HL-60/S4 (cell line): ENCODE measurements at regions not wholly inside any gene's neighbourhood (a gene's known extent, or its start where the extent isn't known, plus 50 kb on each side); places are given as distances from the start of the nearest gene placed in this dataset.

Experiments used
- in situ Hi-C: fragments of 300-500 bp; cut with MboI; formaldehyde crosslinking; loops from 2 replicates; pipeline ENCODE4 v1.14.3; 2022; ENCODE audit warnings: low sequenced_read_pairs

DNA sequence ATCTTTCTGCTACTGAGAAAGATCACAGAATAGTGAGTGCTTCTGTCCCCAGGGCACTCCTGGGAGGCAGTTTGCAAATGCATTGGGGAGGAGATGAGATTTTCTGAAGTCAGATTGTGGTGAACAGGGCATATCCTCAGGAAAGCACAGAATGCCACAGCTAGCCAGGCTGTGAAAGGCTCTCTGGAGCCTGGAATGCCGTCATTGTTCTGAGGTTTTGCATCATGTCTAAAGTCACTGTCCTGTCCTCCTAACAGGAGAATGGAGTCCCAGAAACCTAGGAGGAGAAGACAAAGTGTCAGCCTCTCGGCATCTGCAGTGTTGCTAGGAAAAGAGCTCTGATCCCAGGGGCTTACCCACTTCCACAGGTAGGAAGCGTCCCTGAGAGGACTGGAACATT, 69.2 kb upstream of the IGFBP3 start:
- in situ Hi-C loops = no loop called here

DNA sequence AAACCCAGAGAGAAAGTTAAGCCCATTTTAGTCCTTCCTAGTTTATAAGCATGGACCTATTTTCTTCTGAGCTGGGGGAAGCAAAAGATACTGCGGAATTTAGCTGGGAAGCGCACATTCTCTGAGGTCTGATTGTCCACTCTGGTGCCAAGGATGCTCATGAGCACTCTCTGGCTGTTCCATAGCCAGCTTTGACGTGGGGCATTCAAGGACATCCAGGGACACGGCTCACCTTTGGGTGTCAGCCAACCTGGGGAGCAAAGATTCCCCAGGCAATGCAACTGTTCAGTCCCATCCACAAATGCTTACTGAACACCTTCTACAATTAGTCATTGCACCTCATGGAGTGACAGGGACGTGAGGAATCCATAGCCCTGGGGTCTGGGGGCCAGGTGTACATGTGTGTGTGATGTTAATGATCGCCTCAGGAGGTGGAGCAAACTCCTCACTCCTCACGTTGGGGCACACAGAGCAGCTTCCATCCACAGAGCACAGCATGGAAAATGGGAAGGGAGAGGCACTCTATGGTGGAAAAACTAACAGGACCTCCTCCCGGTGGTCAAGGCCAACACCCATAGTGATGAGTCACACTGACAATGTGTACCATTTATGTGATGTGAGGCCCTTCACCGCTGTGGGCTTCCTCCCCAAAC, 67.5 kb upstream of the IGFBP3 start:
- in situ Hi-C loops = no loop called here

DNA sequence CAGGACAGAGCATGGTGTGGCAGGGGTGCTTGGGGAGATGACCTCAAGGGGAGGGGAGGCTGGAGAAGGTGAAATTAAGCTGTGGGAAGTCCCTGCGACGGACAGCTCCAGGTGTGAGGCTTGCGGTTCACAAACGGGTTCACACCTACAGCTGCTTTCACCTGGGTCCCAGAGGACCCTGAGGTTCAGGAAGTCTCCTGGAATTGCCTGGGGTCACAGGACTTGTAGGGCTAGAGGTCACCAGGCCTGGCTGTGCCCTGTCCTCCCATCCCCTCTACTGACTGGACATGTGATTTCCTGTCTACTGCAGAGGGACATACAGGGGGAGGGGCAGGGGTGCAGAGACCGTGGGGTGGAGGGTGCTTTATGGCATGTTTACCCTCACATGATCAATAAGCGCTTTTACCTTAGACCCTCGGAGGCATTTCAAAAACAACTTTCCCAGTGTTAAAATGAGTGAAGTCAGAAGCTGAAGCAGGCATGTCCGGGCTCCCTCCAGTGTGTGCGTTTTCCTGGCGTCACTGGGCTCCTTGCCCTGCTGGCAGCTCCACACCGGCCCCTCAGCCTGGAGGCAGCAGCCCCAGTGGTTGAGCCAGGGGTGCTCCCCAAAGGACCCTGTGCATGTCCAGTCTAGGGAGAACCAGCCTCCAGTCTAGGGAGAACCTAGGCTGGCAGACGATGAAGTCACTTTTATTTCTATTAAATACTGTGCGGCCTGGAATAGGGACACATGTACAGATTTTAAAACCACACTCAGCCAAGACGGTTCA, 66.6 kb upstream of the IGFBP3 start:
- in situ Hi-C loops = no loop called here

DNA sequence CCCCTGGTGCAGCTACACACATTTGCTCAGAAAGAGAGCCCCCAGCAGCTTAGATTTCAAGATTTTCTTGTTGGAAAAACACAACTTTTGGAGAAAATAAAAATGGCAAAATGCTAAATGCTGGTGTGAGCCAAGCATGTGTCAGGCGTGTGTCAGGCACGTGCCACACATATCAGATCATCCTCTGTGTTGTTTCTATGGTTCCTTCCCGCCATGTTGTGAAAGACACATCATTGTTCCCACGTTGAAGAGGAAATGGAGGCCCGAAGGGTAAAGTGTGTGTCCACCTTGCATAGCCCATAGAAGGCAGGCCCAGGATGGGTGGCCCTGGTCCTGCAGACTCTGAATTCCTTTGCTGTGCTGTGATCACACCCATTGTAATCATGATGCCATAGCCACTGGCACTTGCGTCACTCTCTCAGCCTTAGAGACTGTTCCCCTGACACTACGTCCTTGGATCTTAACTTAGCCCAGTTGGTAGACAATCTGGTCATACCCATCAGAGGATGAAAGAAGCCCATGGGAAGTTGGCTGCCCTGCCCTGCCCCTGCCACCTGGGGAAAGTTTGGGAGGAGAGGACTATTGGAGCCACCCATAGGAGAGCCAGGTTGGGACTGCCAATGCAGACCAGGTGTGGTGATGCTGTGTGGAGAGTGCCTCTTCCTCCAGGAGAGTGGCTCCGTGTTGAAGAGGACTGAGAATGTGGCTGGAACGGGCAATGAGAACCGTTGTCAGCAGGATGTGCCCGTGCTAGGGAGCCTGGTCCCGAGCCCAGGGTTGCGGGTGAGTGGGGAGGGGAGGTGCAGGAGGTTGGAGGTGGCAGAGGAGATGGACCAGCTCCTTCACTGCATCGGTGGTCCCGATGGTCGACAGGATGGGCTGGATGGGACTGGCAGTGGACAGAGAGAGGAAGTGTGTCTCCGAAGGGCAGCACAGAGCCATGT, 65.6 kb upstream of the IGFBP3 start:
- in situ Hi-C loops = no loop called here

DNA sequence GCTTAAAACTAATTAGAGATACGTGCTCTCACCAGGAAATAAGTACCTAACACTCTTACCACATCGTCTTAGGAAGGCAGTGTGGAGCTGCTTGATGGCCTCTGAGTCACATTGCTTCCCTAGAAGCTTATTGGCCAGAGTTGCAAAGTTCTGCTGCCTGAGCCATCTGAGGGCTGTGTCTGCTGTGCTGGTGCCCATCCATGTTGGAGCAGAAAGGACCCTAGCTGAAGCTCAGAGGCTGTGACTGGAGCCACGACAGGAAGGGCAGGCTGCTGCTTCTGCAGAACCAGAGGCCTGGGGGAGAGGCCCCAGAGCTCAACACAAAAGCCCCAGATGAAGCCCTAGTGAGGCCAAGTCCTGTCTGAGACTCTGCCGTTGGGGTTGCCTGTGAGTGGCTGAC, 64.8 kb upstream of the IGFBP3 start:
- in situ Hi-C loops = no loop called here

DNA sequence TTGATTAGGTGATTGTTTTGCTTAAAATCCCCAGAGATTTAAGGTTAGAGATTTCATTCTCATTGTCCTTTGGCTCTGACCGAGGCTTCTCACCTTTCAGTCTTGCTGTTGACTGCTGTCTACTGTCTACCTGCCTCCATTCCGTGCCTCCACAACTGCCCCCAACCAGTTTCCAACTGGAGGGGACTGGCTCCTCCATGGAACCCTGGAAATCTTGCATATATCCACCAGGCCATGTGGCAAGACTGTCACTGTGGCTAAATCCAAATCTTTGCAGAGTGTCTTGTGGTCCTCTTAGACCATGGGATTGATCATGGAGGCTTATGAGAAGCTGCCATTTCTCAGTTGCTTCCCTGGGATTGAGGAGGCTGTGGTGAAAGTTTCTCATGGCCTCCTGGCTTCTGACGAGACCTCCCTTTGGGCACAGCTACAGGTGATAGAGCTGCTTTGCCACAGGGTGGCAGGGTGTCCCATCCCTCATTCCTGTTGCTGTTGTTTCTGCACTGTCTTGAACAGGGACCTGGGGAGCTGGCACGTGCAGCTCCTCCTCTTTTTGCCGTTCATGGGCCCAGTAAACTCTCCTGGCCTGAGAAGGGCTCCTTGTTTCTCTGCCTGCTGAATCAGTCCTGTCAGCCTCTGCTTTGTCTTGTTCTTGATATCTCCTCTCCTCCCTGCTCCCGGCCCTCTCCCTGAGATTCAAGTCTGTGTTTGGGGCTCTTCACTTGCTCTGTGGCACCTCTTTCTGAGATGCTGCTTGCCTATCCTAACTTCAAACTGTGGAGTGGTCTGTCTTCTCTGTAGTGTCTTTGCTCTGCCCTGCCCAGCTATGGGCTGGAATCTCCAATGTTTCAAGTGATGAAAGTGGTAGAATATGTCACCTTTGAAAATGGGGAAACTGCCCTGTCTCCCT, 63.6 kb upstream of the IGFBP3 start:
- in situ Hi-C loops = no loop called here

DNA sequence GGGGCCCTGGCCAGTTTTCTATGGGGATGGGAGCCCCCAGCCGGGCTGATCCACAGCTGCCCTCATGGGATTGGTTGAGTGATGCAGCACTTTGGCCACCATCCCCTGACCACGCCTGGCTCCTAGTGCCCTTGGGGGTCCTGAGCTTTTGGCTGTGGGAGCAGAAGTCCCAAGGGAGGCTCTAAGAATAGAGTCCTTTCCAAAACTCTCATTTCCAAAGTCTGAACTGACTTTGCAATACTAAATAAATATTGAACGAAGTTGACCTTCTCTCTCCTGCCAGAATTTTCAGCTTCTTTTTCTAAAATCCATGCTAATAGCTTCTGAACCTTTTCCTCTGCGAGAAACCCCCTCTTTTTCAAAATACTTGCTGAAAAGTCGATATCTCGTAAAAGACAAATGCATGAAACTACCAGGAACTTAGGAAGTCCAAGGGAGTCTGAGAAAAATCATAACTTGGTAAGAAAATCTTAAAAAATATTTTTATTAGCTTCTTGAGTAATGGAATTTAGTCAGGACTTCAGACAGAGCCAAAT, 62.7 kb upstream of the IGFBP3 start:
- in situ Hi-C loops = no loop called here

DNA sequence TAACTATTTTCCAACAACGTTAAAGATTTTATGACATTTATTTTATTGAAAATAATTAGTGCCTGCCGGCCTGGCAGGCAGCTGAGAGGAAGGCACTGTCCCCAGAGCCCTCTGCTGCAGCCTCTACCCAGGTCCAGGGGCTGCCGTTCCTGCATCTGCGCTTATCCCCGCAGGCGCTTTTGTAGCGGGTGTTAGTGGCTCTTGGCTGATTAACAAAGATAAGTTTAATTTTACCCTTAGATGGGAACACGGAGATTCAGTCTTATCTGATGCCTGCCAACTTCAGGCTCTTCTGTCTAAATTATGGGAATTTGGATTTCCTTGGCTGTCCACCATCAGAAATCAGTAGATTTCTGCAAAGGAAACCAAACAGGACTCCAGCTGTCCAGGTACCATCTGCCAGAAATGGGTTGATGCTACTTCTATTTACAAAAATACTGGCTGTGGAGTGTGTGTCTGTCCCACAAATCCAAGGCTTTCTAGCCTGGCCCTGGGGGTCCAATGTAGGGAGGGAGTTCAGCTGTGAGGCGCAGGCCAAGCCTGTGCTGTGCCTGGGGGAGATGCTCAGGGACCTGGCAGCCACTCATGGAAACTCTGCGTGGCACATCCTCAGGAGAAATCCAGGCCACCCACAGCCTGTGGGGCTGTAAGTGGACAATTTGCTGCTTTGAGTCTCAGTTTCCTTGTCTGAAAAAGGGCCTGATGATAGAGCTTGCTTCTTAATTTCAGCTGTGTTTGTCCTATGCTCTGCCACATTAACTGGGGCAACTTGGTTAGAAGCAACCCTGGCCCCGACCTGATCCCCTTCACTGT, 62.0 kb upstream of the IGFBP3 start:
- in situ Hi-C loops = no loop called here

DNA sequence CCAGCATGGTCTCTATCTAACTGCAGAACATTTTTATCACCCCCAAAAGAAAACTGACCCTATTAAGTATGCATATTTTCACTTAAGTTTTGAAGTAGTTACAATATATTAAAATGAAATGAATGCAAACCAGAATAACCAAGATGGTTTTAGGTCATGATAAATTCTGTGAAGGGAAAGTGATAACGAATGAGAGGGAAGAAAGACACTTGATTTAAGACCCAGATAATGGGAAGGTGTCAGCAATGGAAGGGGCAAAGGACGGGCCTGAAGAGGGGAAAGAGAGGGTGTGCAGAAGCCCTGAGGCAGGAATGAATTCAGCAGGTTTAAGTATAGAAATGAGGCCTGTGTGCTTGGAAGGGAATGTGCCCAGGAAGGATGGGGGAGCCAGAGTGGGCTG, 61.1 kb upstream of the IGFBP3 start:
- in situ Hi-C loops = no loop called here

DNA sequence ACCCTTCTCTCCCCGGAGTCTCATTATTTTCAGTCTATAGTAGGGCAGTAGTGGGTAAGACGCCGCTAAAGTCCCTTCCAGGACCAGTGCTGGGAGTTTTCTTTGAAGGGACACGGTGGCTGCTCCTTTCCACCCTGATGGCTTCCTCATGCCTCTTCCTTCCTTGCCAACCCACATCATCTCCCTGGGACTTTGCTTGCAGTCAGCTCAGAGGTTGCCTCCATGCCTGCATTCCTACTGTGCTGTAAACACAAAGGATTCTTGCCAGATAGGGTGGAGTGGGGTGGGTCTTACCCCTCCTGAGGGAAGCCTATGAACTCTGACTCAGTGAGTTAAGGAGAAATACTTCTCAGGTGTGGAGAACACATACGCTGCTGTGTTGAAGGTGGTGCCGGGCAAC, 59.9 kb upstream of the IGFBP3 start:
- in situ Hi-C loops = no loop called here

DNA sequence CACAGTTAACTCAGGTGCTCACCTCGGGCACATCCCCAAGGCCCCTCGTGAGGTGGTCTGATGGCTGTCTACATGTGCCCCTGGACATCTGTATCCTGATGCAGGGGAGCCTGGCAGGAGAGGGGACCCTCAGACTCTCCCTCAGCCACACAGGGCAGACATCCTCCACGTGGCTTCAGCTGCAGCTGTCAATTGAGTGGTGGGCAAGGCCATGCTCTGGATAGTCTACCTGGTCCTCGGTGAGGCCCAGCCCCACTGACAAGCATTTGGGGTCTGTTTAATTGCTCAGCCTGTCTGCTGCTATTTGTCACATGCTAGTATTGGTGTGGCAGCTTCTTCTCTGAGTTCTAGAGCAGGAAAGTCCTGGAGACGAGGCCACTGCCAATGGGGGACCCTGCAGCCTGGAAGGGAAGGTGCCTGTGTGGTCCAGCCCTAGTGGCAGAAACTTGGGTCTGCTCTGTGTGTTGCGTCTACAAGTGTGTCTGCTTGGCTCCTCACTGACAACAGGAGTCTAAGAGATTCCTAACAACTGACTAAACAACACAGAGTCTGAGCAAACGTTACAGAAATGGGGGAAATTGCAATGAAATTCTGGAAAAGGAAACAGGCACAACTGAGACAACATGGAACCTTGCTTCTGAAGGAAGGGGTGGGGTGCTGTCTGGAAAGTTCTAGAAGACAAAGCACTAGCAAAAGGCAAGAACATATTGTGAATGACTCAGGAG, 59.3 kb upstream of the IGFBP3 start:
- in situ Hi-C loops = no loop called here

DNA sequence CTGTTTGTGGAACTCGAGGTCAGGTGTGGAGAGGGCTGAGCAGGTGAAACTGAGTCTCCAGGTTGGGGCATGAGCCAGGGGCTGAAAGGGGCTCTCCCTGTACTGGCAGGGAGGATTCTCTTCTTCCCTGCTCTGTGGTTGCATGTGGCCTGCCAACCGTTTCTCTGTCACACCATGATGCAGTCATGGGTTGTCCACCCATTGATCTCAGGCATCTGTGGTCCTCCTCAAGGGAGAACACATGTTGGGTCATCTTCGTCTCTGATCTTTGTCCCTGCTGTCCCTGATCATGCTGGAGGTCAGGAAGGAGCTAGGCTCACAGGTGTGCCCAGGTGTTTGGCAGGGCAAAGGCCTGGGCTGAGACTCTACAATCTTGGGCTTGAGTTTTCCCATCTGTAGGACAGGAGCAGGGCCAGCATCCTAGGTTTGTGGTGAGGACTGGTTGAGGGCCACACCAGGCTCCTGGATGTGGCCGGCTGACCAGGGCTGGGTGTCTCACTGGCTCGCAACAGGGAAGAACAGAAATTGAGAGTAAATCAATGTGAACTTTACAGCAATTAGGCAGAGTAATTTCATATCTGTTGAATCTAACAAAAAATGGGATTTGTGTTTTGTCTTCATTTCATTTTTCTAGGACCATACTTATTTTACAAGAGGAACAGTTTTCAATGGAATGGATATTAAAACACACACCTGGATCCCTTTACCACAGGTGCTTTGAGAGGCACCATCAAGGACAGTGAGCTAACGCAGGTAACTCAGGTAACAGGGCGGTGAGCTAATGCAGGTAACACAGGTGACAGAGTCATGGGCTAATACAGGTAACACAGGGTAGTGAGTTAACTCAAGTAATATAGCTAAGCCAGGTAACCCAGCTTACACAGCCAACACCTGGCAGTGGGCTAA, 58.5 kb upstream of the IGFBP3 start:
- in situ Hi-C loops = no loop called here

DNA sequence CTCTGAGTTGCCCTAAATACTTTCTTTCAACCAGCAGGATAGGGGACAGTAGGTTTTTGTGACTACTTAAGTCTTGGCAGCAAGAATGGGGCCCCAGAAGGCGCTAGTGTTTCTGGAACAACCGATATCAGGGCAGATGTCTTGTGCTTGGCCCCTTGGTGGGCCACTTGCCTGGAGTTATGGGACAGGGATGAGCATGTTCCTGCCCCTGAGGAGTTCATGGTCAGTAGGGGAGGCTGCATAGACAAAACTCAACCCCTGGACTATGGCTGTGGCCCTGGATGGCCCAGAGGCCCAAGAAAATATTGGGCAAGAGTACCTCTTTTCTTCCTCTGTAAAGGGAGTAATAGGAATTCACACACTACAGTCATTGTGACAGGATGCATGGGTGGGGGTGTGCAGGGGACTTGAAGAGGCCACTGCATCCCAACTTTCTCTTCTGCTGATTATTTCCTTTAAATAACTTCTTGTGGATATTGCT, 57.7 kb upstream of the IGFBP3 start:
- in situ Hi-C loops = no loop called here

DNA sequence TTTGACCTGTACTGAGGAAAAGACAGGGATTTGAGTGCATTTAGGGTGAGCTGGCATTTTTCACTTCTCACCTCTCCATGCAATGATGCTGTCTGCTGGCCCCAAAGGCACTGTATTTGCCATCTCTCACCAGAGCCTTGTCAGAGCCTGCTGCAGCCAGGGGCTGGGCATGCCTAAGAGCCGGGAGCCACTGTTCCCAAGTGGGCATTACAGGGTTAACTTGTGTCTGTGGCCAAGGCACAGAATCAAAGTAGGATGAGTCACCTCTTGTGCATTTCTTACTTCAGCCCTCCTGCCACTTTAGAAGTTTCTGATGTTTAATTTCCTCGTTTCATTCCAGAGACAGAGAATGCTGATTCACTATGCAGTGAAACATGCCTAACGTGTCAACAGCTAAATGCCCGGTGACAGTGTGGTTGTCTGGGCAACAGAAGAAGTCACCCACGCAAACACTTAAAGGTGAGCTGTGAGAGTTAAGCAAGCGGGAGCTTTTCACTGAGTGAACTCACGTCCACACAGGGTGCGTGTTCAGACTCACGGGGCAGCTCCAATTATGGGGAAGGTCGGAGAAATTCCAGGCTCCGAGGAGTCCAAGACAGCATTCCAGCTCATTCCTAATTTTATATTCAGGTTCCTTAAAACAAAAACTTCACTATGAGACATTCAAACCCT, 57.1 kb upstream of the IGFBP3 start:
- in situ Hi-C loops = no loop called here

DNA sequence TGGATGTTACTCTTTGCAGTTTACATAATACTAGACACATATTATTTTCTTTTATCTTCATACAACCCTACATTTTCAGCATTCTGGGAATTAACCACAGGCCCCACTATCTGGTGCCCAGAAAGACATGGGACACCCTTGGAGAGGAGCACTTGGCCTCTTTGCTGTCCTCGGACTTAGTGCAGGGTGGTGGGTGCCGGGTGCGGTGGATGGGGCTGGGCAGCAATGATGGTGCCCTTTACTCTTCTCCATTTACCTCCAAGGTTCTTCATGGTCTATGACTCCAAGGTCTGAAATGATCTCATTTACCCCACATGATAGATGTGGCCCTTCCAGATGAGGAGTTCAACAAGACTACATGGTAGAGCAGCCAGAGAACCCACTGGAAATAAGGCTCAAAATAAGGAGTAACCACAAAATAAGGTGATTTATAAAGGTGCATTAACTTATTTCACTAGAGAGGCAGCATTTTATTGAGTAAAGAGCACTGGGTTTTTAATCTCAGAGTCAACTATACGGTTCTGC, 56.2 kb upstream of the IGFBP3 start:
- in situ Hi-C loops = no loop called here

DNA sequence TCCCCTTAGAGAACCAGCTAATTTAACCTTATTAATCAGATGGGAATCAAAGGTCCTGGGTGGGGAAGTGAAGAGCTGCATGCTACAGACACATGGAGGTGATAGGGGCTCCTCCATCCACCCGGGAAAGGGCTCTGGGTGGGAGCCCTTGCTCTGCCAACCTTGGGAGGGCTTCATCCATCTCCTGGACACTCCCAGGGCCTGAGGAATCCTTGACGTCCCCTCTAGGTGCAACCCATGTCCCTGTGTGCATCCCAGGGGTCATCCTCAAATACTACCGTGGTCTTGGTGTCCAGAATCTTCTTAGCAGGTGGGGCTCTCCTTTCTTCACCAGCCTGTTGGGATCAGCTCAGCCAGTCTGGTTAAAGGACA, 55.4 kb upstream of the IGFBP3 start:
- in situ Hi-C loops = no loop called here
